ENCODE measurements at regions not wholly inside any gene's neighbourhood (a gene's known extent, or its start where the extent isn't known, plus 50 kb on each side); places are given as distances from the start of the nearest gene placed in this dataset.

- no peak for TF ChIP-seq CTCF (conservative IDR thresholded peaks at IDR 0.05)
- no peak for TF ChIP-seq ZFX (IDR thresholded peaks at IDR 0.05)
Measured at GRCh38 chr13:83125791-83126190, 756.5 kb downstream of the SLITRK1 start.
